ENCODE measurements at regions not wholly inside any gene's neighbourhood (a gene's known extent, or its start where the extent isn't known, plus 50 kb on each side); places are given as distances from the start of the nearest gene placed in this dataset.

DNA sequence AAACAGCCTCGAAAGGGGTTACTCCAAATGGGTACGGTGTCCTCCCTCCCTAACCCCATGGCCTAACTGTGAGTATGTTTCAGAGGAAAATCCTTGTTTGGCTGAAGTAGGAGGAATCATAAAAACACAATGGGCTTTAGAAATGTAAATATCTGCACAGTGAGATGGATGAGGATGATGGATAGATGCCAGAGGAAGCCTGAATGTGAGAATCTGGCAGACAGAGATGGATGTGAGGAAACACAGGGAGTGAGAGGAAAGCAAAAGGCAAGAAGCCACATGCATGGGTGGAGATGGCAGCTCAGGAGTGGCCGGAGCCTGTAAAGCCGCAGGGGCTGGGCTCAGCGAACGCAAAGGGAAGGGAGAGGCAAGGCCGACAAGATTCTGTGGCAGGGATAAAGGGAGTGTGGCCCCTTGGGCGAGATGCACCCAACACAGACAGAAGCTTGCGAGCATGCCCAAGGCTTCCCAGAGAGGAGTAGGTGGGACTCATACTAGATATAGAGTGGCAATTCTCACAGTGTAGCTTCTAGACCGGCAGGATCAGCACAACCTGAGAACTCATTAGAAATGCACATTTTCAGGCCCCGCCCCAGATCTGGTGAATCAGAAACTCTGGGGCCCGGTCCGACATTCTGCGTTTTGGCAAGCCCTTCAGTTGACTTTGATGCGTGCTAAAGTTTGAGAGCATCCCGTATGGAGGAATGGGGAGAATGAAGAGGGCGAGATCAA lies 237.3 kb upstream of the CADM1 start:
- TF ChIP-seq ZFP36 (IDR thresholded peaks at IDR 0.05; ENCODE audit: borderline replicate concordance, low read depth, low read length, partially characterized antibody) (no peak), ZNF275 (CRISPR knock-in tag; IDR thresholded peaks at IDR 0.05; ENCODE audit: borderline replicate concordance) (no peak), RBM39 (IDR thresholded peaks at IDR 0.05; ENCODE audit: low read depth, low read length, poor library complexity, severe bottlenecking) (no peak), PATZ1 (CRISPR knock-in tag; IDR thresholded peaks at IDR 0.05) (no peak)
- TF ChIP-seq, protein P1, sequence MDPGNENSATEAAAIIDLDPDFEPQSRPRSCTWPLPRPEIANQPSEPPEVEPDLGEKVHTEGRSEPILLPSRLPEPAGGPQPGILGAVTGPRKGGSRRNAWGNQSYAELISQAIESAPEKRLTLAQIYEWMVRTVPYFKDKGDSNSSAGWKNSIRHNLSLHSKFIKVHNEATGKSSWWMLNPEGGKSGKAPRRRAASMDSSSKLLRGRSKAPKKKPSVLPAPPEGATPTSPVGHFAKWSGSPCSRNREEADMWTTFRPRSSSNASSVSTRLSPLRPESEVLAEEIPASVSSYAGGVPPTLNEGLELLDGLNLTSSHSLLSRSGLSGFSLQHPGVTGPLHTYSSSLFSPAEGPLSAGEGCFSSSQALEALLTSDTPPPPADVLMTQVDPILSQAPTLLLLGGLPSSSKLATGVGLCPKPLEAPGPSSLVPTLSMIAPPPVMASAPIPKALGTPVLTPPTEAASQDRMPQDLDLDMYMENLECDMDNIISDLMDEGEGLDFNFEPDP (CRISPR knock-in tag; conservative IDR thresholded peaks at IDR 0.05): no peak
- TF ChIP-seq, protein P2, sequence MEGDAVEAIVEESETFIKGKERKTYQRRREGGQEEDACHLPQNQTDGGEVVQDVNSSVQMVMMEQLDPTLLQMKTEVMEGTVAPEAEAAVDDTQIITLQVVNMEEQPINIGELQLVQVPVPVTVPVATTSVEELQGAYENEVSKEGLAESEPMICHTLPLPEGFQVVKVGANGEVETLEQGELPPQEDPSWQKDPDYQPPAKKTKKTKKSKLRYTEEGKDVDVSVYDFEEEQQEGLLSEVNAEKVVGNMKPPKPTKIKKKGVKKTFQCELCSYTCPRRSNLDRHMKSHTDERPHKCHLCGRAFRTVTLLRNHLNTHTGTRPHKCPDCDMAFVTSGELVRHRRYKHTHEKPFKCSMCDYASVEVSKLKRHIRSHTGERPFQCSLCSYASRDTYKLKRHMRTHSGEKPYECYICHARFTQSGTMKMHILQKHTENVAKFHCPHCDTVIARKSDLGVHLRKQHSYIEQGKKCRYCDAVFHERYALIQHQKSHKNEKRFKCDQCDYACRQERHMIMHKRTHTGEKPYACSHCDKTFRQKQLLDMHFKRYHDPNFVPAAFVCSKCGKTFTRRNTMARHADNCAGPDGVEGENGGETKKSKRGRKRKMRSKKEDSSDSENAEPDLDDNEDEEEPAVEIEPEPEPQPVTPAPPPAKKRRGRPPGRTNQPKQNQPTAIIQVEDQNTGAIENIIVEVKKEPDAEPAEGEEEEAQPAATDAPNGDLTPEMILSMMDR (CRISPR knock-in tag; IDR thresholded peaks at IDR 0.05): no peak

Measured in HepG2 (cell line).